OCI-LY7 (cell line): ENCODE measurements at regions not wholly inside any gene's neighbourhood (a gene's known extent, or its start where the extent isn't known, plus 50 kb on each side); places are given as distances from the start of the nearest gene placed in this dataset.

ENCODE experiments used
- BruUV-seq: library from RNA; stranded (reverse); fragments of 400-500 nt; replicated peaks from 2 replicates; lab custom pipeline; 2021; lab: Mats Ljungman, UMichigan
- CTCF ChIA-PET: fragments of 300-600 bp; sonication (Branson Sonifier 250); formaldehyde crosslinking; loops from one replicate; lab custom pipeline; 2022; ENCODE audit warnings: antibody characterized with exemption; ENCODE audit not compliant: unreplicated experiment; lab: Charles Lee
- POLR2A ChIA-PET: fragments of 300-600 bp; sonication (Branson Sonifier 250); formaldehyde crosslinking; loops from one replicate; lab custom pipeline; 2022; ENCODE audit warnings: antibody characterized with exemption; lab: Charles Lee
- DNase-seq: peaks from one replicate; pipeline ENCODE4 v3.0.0-alpha.2; 2015; ENCODE audit warnings: low spot score
- H2AFZ ChIP-seq: fragments of 200-600 bp; sonication (generic), shearing (Covaris generic); 2 replicates; pipeline ENCODE4 v1.6.1; 2014; ENCODE audit warnings: mild to moderate bottlenecking, antibody characterized with exemption, low read length, moderate library complexity
- H3K27ac ChIP-seq: fragments of 200-600 bp; sonication (generic); 2 replicates; pipeline ENCODE4 v1.5.1; 2014; ENCODE audit warnings: mixed run types, low read depth, mild to moderate bottlenecking, moderate library complexity, low read length, inconsistent platforms; ENCODE audit not compliant: poor library complexity, severe bottlenecking
- H3K36me3 ChIP-seq: fragments of 200-600 bp; sonication (generic); 2 replicates; pipeline ENCODE4 v1.6.1; 2014; ENCODE audit warnings: mild to moderate bottlenecking, antibody characterized with exemption, low read length, moderate library complexity, mixed read lengths; ENCODE audit not compliant: insufficient read depth
- H3K4me1 ChIP-seq: fragments of 200-600 bp; sonication (generic); 2 replicates; pipeline ENCODE4 v1.5.1; 2014; ENCODE audit warnings: mild to moderate bottlenecking, low read length; ENCODE audit not compliant: insufficient read depth, poor library complexity, severe bottlenecking
- H3K4me2 ChIP-seq: fragments of 200-600 bp; sonication (generic); 2 replicates; pipeline ENCODE4 v1.6.1; 2014; ENCODE audit warnings: mild to moderate bottlenecking, low read length
- H3K4me3 ChIP-seq: fragments of 200-600 bp; sonication (generic); 2 replicates; pipeline ENCODE4 v1.5.1; 2014; ENCODE audit warnings: mild to moderate bottlenecking, low read depth, low read length; ENCODE audit not compliant: poor library complexity, severe bottlenecking
- H3K79me2 ChIP-seq: fragments of 200-600 bp; sonication (generic); 2 replicates; pipeline ENCODE4 v1.6.1; 2016; ENCODE audit warnings: low read depth, mild to moderate bottlenecking, low read length, moderate library complexity, mixed read lengths; ENCODE audit not compliant: insufficient read depth
- H3K9me2 ChIP-seq: fragments of 200-600 bp; sonication (generic); 2 replicates; pipeline ENCODE4 v1.6.1; 2016; ENCODE audit warnings: mild to moderate bottlenecking, low read length, mixed read lengths; ENCODE audit not compliant: insufficient read depth
- H3K9me3 ChIP-seq: fragments of 200-600 bp; sonication (generic); 2 replicates; pipeline ENCODE4 v1.6.1; 2014; ENCODE audit warnings: mild to moderate bottlenecking, mixed run types, low read length, mixed read lengths
- H4K20me1 ChIP-seq: fragments of 200-600 bp; sonication (generic); 2 replicates; pipeline ENCODE4 v1.6.1; 2014; ENCODE audit warnings: mild to moderate bottlenecking, antibody characterized with exemption, low read length, moderate library complexity, mixed read lengths; ENCODE audit not compliant: insufficient read depth
- CTCF ChIP-seq: fragments of 200-600 bp; sonication (generic); conservative IDR thresholded peaks from 2 replicates; pipeline ENCODE4 v1.5.1; 2014; ENCODE audit warnings: mild to moderate bottlenecking, antibody characterized with exemption, low read length, moderate library complexity, mixed read lengths
- EZH2phosphoT487 ChIP-seq: fragments of 200-600 bp; sonication (generic); IDR thresholded peaks from 2 replicates; pipeline ENCODE4 v1.6.1; 2018; ENCODE audit warnings: low read depth, borderline replicate concordance, mild to moderate bottlenecking, mixed run types, antibody characterized with exemption, low read length, moderate library complexity, mixed read lengths
- intact Hi-C: fragments of 100-400 bp; cut with micrococcal nuclease; formaldehyde crosslinking; loops from one replicate; pipeline ENCODE4 v1.10.0; 2022; ENCODE audit not compliant: unreplicated experiment

- no peaks in the 10 kb centered on the region for H4K20me1 ChIP-seq
- ChIA-PET POLR2A (no interaction called here), CTCF (no interaction called here)
- no peak overlapping the region for H3K27ac ChIP-seq
- no peaks in the 10 kb centered on the region for H3K79me2 ChIP-seq
- H3K9me3 ChIP-seq: no peaks in the 10 kb centered on the region
- H3K9me2 ChIP-seq: no peaks in the 10 kb centered on the region
- H3K4me1 ChIP-seq: no peaks in the 10 kb centered on the region
- no peak overlapping the region for H2AFZ ChIP-seq
- no peak overlapping the region for H3K4me2 ChIP-seq
- no peak for DNase-seq
- intact Hi-C loops: no loop called here
- no TSS peak for BruUV-seq
- H3K4me3 ChIP-seq: no peak overlapping the region
- H3K36me3 ChIP-seq: no peaks in the 10 kb centered on the region
- TF ChIP-seq EZH2phosphoT487 (no peak), CTCF (no peak)
Measured at GRCh38 chr4:136390824-136391223, 1141.5 kb downstream of the PCDH18 start.

GRCh38 chr4:136383082-136383481, 1149.2 kb downstream of the PCDH18 start:
- H3K27ac ChIP-seq: no peak overlapping the region
- no peak overlapping the region for H2AFZ ChIP-seq
- H3K79me2 ChIP-seq: no peaks in the 10 kb centered on the region
- no peaks in the 10 kb centered on the region for H4K20me1 ChIP-seq
- no TSS peak for BruUV-seq
- intact Hi-C loops: no loop called here
- no peak overlapping the region for H3K4me3 ChIP-seq
- no peak overlapping the region for H3K4me2 ChIP-seq
- H3K9me3 ChIP-seq: no peaks in the 10 kb centered on the region
- DNase-seq: no peak
- H3K4me1 ChIP-seq: no peaks in the 10 kb centered on the region
- ChIA-PET CTCF (no interaction called here), POLR2A (no interaction called here)
- no peaks in the 10 kb centered on the region for H3K36me3 ChIP-seq
- TF ChIP-seq EZH2phosphoT487 (no peak), CTCF (no peak)
- H3K9me2 ChIP-seq: no peaks in the 10 kb centered on the region

GRCh38 chr4:136371231-136371630, 1161.1 kb downstream of the PCDH18 start:
- CTCF ChIA-PET: no interaction called here
- H2AFZ ChIP-seq: no peak overlapping the region

More at GRCh38 chr4:136371231-136371630, 1161.1 kb downstream of the PCDH18 start:
- no peak overlapping the region for H3K27ac ChIP-seq
- DNase-seq: no peak
- no peaks in the 10 kb centered on the region for H3K9me3 ChIP-seq
- no peaks in the 10 kb centered on the region for H4K20me1 ChIP-seq
- POLR2A ChIA-PET: interaction anchor here (0.6 to 0.7 kb wide), 2 partner anchors 40 to 1075 kb away, joined by 3 to 5 read pairs; no protein-coding TSS in a partner anchor
- H3K4me3 ChIP-seq: no peak overlapping the region
- no TSS peak for BruUV-seq
- no peak overlapping the region for H3K4me2 ChIP-seq
- H3K4me1 ChIP-seq: no peaks in the 10 kb centered on the region
- H3K36me3 ChIP-seq: no peaks in the 10 kb centered on the region
- TF ChIP-seq EZH2phosphoT487: no peak
- no peak for TF ChIP-seq CTCF
- H3K9me2 ChIP-seq: no peaks in the 10 kb centered on the region
- no peaks in the 10 kb centered on the region for H3K79me2 ChIP-seq
- intact Hi-C loops: no loop called here
